ENCODE measurements at regions not wholly inside any gene's neighbourhood (a gene's known extent, or its start where the extent isn't known, plus 50 kb on each side); places are given as distances from the start of the nearest gene placed in this dataset.
"Not testable (repeated sequence)": the region's sequence is repeated elsewhere in the genome, so short reads cannot be mapped to it uniquely, and the experiment has no call there.

- no peak for TF ChIP-seq POLR2A (IDR thresholded peaks at IDR 0.05; ENCODE audit: low read depth, low read length)
- FAIRE-seq, result no peak
Measured at GRCh38 chr1:189131576-189131975, 1346.1 kb downstream of the BRINP3 start.

GRCh38 chr1:189139748-189140147 is 1337.9 kb downstream of the BRINP3 start:
- not testable (repeated sequence) for FAIRE-seq; DNase-seq (ENCODE audit: insufficient read length, low spot score)

More at GRCh38 chr1:189131576-189131975, 1346.1 kb downstream of the BRINP3 start:
- DNase-seq (ENCODE audit: insufficient read length, low spot score), result no peak

DNA sequence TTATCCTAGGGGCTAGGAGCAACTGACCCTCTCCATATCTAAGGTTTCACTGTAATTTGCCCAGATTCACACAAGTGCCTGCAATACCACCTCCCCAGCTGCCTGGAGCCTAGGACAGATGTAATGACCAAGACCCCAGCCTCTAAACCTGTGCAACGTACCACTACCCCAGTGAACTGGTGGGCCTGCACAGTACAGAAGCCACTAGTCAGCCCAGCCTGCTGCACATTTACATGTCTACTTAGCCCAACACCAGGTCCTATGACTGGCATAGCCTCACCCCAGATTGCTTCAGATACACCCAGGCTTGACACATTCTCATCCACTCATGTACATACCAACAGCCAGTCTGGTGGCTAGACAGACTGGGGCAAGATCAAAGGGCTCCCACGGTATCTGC is 1336.6 kb downstream of the BRINP3 start:
- DNase-seq (ENCODE audit: insufficient read length, low spot score) (no peak), FAIRE-seq (no peak)
- TF ChIP-seq POLR2A (IDR thresholded peaks at IDR 0.05; ENCODE audit: low read depth, low read length), result no peak

DNA sequence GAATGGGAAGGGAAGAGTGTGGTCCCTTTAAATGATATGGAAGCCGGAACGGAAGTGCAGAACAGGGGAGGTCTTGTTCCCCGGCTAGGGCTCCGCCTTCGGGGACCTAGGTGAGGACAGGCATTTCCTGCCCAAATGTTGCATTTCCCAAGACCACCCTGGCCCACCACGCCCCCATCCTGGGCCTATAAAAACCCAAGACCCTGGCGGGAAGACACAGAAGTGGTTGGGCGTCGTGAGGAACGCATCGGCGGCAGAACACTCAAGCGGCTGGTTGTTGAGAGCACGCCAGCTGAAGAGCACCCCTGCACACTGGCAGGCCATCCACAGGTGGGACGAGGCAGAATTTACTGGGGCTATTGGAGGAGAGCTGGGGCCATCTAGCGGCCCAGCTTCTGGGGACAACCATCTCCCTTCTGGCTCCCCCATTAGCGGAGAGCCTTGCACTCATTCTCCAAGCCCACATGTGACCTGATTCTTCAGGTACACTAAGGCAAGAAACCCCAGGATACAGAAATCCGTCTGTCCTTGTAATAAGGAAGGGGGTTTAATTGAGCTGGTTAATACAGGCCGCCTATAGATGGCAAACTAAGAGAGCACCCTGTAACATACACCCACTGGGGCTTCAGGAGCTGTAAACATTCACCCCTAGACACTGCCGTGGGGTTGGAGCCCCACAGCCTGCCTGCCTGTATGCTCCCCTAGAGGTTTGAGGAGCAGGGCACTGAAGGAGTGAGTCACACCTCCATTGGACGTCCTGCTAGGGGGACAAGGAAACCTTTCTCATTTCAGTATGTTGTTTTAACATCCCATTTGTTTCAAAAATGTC is 1327.9 kb downstream of the BRINP3 start:
- FAIRE-seq, result no peak
- TF ChIP-seq POLR2A (IDR thresholded peaks at IDR 0.05; ENCODE audit: low read depth, low read length), result no peak
- DNase-seq (ENCODE audit: insufficient read length, low spot score), result no peak

GRCh38 chr1:189150624-189151023 is 1327.0 kb downstream of the BRINP3 start:
- DNase-seq (ENCODE audit: insufficient read length, low spot score) (no peak), FAIRE-seq (no peak)
- TF ChIP-seq POLR2A (IDR thresholded peaks at IDR 0.05; ENCODE audit: low read depth, low read length), result no peak

- FAIRE-seq (no peak), DNase-seq (ENCODE audit: insufficient read length, low spot score) (no peak)
Measured at GRCh38 chr1:189151361-189151760, 1326.3 kb downstream of the BRINP3 start.

GRCh38 chr1:189152685-189153084 is 1325.0 kb downstream of the BRINP3 start:
- FAIRE-seq (no peak), DNase-seq (ENCODE audit: insufficient read length, low spot score) (no peak)
- TF ChIP-seq POLR2A (IDR thresholded peaks at IDR 0.05; ENCODE audit: low read depth, low read length), result no peak

More at GRCh38 chr1:189151361-189151760, 1326.3 kb downstream of the BRINP3 start:
- TF ChIP-seq POLR2A (IDR thresholded peaks at IDR 0.05; ENCODE audit: low read depth, low read length), result no peak

GRCh38 chr1:189158155-189158554 is 1319.5 kb downstream of the BRINP3 start:
- TF ChIP-seq POLR2A (IDR thresholded peaks at IDR 0.05; ENCODE audit: low read depth, low read length), result no peak
- no peak for FAIRE-seq
- DNase-seq (ENCODE audit: insufficient read length, low spot score), result no peak

GRCh38 chr1:189175889-189176288 is 1301.8 kb downstream of the BRINP3 start:
- DNase-seq (ENCODE audit: insufficient read length, low spot score) (no peak), FAIRE-seq (no peak)
- no peak for TF ChIP-seq POLR2A (IDR thresholded peaks at IDR 0.05; ENCODE audit: low read depth, low read length)

DNA sequence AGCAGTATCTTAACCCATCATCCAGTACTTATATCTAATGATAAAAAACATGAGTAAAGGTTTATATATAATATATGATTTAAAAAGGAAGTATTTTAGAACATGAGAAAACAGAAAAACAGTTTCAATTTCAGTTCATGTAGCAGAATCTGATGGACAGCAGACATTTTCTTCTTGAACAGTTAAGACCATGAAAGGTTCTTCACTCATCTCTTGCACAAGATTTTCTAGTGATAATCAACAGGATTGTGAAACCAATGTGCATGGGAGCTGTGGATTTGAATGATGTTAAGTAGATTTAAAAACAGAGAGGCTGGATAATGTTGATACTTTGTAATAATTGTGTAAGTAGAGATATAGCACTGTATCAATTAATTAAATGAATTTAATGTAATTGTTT is 1297.6 kb downstream of the BRINP3 start:
- DNase-seq (ENCODE audit: insufficient read length, low spot score) (no peak), FAIRE-seq (no peak)
- no peak for TF ChIP-seq POLR2A (IDR thresholded peaks at IDR 0.05; ENCODE audit: low read depth, low read length)

DNA sequence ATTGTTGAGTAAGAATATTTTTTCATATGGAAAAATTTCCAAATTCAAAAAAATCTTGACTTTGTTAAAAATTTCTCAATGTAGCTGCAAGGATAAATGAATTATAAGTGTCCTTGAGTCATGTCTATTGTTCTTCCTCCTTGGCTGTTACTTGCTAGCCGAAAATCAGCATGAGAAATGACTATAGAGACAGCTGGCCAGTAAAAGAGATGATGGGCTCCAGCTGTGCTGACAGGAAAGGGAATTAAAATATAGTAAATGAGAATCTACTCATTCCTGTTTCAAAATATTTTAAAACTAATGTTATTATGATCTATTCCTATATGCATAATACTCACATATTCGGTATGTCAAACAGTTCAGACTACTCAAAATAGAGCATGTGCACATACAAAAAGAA is 1292.6 kb downstream of the BRINP3 start:
- no peak for FAIRE-seq
- TF ChIP-seq POLR2A (IDR thresholded peaks at IDR 0.05; ENCODE audit: low read depth, low read length), result no peak
- no peak for DNase-seq (ENCODE audit: insufficient read length, low spot score)

GRCh38 chr1:189192741-189193520 is 1284.7 kb downstream of the BRINP3 start:
- no peak for TF ChIP-seq POLR2A (IDR thresholded peaks at IDR 0.05; ENCODE audit: low read depth, low read length)
- FAIRE-seq (no peak), DNase-seq (ENCODE audit: insufficient read length, low spot score) (no peak)

GRCh38 chr1:189205863-189206262 is 1271.8 kb downstream of the BRINP3 start:
- peak; percentile 41 for FAIRE-seq
- no peak for DNase-seq (ENCODE audit: insufficient read length, low spot score)
- no peak for TF ChIP-seq POLR2A (IDR thresholded peaks at IDR 0.05; ENCODE audit: low read depth, low read length)

- no peak for DNase-seq (ENCODE audit: insufficient read length, low spot score)
Measured at GRCh38 chr1:189206617-189207016, 1271.0 kb downstream of the BRINP3 start.

GRCh38 chr1:189211742-189212141 is 1265.9 kb downstream of the BRINP3 start:
- peak; percentile 3 for DNase-seq (ENCODE audit: insufficient read length, low spot score)
- FAIRE-seq, result peak; percentile 97
- TF ChIP-seq POLR2A (IDR thresholded peaks at IDR 0.05; ENCODE audit: low read depth, low read length), result no peak

More at GRCh38 chr1:189206617-189207016, 1271.0 kb downstream of the BRINP3 start:
- no peak for FAIRE-seq
- no peak for TF ChIP-seq POLR2A (IDR thresholded peaks at IDR 0.05; ENCODE audit: low read depth, low read length)

Data from H54 (cell line).